ENCODE measurements at regions not wholly inside any gene's neighbourhood (a gene's known extent, or its start where the extent isn't known, plus 50 kb on each side); places are given as distances from the start of the nearest gene placed in this dataset.

GRCh38 chr7:15747712-15748111, 61.2 kb upstream of the MEOX2 start:
- TF ChIP-seq ARID4B (CRISPR knock-in tag; IDR thresholded peaks at IDR 0.05) (no peak), SMAD3 (CRISPR knock-in tag; conservative IDR thresholded peaks at IDR 0.05) (no peak), FOXA3 (CRISPR knock-in tag; conservative IDR thresholded peaks at IDR 0.05 in 1 of 2, IDR thresholded peaks at IDR 0.05 in 1 of 2) (no peak), CTCF (IDR thresholded peaks at IDR 0.05 in 2 of 3, conservative IDR thresholded peaks at IDR 0.05 in 1 of 3; ENCODE audit: insufficient read depth in 2 of 3, low read depth in 1 of 3, low read length in 3 of 3) (no peak), KDM5B (IDR thresholded peaks at IDR 0.05; ENCODE audit: insufficient replicate concordance, low read depth, low read length) (no peak), CHD2 (IDR thresholded peaks at IDR 0.05; ENCODE audit: low read depth, low read length) (no peak), IRF9 (tag; IDR thresholded peaks at IDR 0.05) (no peak), SMAD4 (CRISPR knock-in tag; conservative IDR thresholded peaks at IDR 0.05) (no peak), IRF2 (CRISPR knock-in tag; IDR thresholded peaks at IDR 0.05) (no peak), RFX5 (IDR thresholded peaks at IDR 0.05; ENCODE audit: low read depth, low read length) (no peak), RNF219 (CRISPR knock-in tag; IDR thresholded peaks at IDR 0.05) (no peak)
